GM12878 (cell line): ENCODE measurements at regions not wholly inside any gene's neighbourhood (a gene's known extent, or its start where the extent isn't known, plus 50 kb on each side); places are given as distances from the start of the nearest gene placed in this dataset.

ENCODE experiments used
- ATAC-seq: fragments of 200-7000 bp; cut with Tn5 transposase; 3 replicates; pipeline ENCODE4 v1.9.1; 2020; ENCODE audit warnings: mild to moderate bottlenecking, moderate library complexity
- BruUV-seq: library from RNA; stranded (reverse); fragments of 400-500 nt; replicated peaks from 2 replicates; lab custom pipeline; 2021; lab: Mats Ljungman, UMichigan
- CTCF ChIA-PET: fragments of 300-600 bp; sonication (Branson Sonifier 250); formaldehyde crosslinking; extraction: SDS; loops from one replicate; lab custom pipeline; 2021; ENCODE audit warnings: inconsistent platforms; lab: Yijun Ruan, JAX
- POLR2A ChIA-PET: fragments of 350-600 bp; formaldehyde crosslinking; extraction: SDS; loops from one replicate; lab custom pipeline; 2021; ENCODE audit warnings: inconsistent platforms; lab: Charles Lee
- RAD21 ChIA-PET: fragments of 300-600 bp; sonication (Branson Sonifier 250); formaldehyde crosslinking; loops from one replicate; lab custom pipeline; 2023; ENCODE audit warnings: antibody characterized with exemption; ENCODE audit not compliant: unreplicated experiment; lab: Charles Lee
- SMC1A ChIA-PET: fragments of 300-600 bp; sonication (Branson Sonifier 250); formaldehyde crosslinking; loops from one replicate; lab custom pipeline; 2023; ENCODE audit not compliant: unreplicated experiment, uncharacterized antibody; lab: Charles Lee
- DNase-seq: peaks from one replicate; pipeline ENCODE4 v3.0.0-alpha.2; 2011; ENCODE audit warnings: low read depth, low spot score
- FAIRE-seq: peaks from 3 replicates; lab custom pipeline; 2011; peaks lifted over from hg19 to GRCh38; lab: Jason Lieb, UNC
- H2AFZ ChIP-seq: 2 replicates; pipeline ENCODE4 v1.6.0; 2011; ENCODE audit warnings: low read depth, low read length, control low read depth; ENCODE audit not compliant: control insufficient read depth
- H3K27ac ChIP-seq: 2 replicates; pipeline ENCODE4 v1.5.1; 2011; ENCODE audit warnings: control low read depth; ENCODE audit not compliant: control insufficient read depth, insufficient read depth
- H3K27me3 ChIP-seq, 2 experiments: replicated peaks in 1 of 2; 2 replicates each; pipeline versions ENCODE4 v1.6.0 to v1.6.1; 2011; ENCODE audit warnings: low read length in 1 of 2; ENCODE audit not compliant: control insufficient read depth in 2 of 2, insufficient read depth in 2 of 2
- H3K36me3 ChIP-seq, 2 experiments: 2 replicates each; pipeline ENCODE4 v1.5.1; 2011; ENCODE audit warnings: low read length in 1 of 2; ENCODE audit not compliant: control insufficient read depth in 2 of 2, insufficient read depth in 2 of 2
- H3K4me1 ChIP-seq: 2 replicates; pipeline ENCODE4 v1.6.1; 2011; ENCODE audit warnings: mild to moderate bottlenecking, low read length, moderate library complexity, mixed read lengths; ENCODE audit not compliant: control insufficient read depth, insufficient read depth
- H3K4me2 ChIP-seq: 2 replicates; pipeline ENCODE4 v1.6.0; 2011; ENCODE audit warnings: control low read depth; ENCODE audit not compliant: control insufficient read depth, insufficient read depth
- H3K4me3 ChIP-seq: fragments of 200-600 bp; sonication (generic); 2 replicates; pipeline ENCODE4 v1.5.1; 2016
- H3K79me2 ChIP-seq: 2 replicates; pipeline ENCODE4 v1.6.0; 2011; ENCODE audit warnings: low read length; ENCODE audit not compliant: control insufficient read depth, insufficient read depth
- H3K9ac ChIP-seq: 2 replicates; pipeline ENCODE4 v1.8.0; 2011; ENCODE audit warnings: low read length, control low read depth, mixed read lengths; ENCODE audit not compliant: control insufficient read depth, insufficient read depth
- H3K9me3 ChIP-seq: replicated peaks from 3 replicates; pipeline ENCODE4 v1.5.1; 2011; ENCODE audit warnings: mild to moderate bottlenecking, low read length; ENCODE audit not compliant: control insufficient read depth, insufficient read depth
- H4K20me1 ChIP-seq: 2 replicates; pipeline ENCODE4 v1.6.0; 2011; ENCODE audit not compliant: control insufficient read depth, insufficient read depth
- BRCA1 ChIP-seq: IDR thresholded peaks from 2 replicates; pipeline ENCODE4 v1.6.1; 2011; ENCODE audit warnings: low read depth, low read length, improper control_type of control experiment
- CEBPB ChIP-seq, 2 experiments: fragments of 150-350 bp in 1 of 2; IDR thresholded peaks; 2 replicates each; pipeline ENCODE4 v1.6.1; 2012 to 2014; ENCODE audit warnings: low read depth in 2 of 2, low read length in 2 of 2, borderline replicate concordance in 1 of 2, inconsistent platforms in 1 of 2
- EGR1 ChIP-seq, 2 experiments: IDR thresholded peaks; 1 replicate in 1 of 2; 2 replicates in 1 of 2; pipeline ENCODE4 v1.6.1; 2011 to 2012; ENCODE audit warnings: low read depth in 2 of 2, low read length in 2 of 2, borderline replicate concordance in 1 of 2, mild to moderate bottlenecking in 1 of 2, moderate library complexity in 1 of 2
- MEF2A ChIP-seq: IDR thresholded peaks from 2 replicates; pipeline ENCODE4 v1.6.1; 2011; ENCODE audit warnings: low read depth, mild to moderate bottlenecking, low read length, moderate library complexity; ENCODE audit not compliant: insufficient read depth
- MTA2 ChIP-seq: fragments of 450-650 bp; IDR thresholded peaks from 2 replicates; pipeline ENCODE4 v1.6.1; 2016; ENCODE audit warnings: low read depth, mild to moderate bottlenecking, moderate library complexity
- POLR2AphosphoS2 ChIP-seq: IDR thresholded peaks from 2 replicates; pipeline ENCODE4 v1.6.1; 2011; ENCODE audit warnings: low read depth, mild to moderate bottlenecking, low read length, improper control_type of control experiment, moderate library complexity
- SMAD1 ChIP-seq: fragments of 450-650 bp; IDR thresholded peaks from 2 replicates; pipeline ENCODE4 v1.6.1; 2018; ENCODE audit warnings: mild to moderate bottlenecking, low read depth; ENCODE audit not compliant: partially characterized antibody
- STAT3 ChIP-seq: IDR thresholded peaks from 2 replicates; pipeline ENCODE4 v1.6.1; 2011; ENCODE audit warnings: low read depth, low read length, improper control_type of control experiment
- YY1 ChIP-seq: IDR thresholded peaks from 2 replicates; pipeline ENCODE4 v1.6.1; 2011; ENCODE audit warnings: low read depth, mild to moderate bottlenecking, low read length
- ZBTB40 ChIP-seq: fragments of 450-650 bp; IDR thresholded peaks from 2 replicates; pipeline ENCODE4 v1.6.1; 2016; ENCODE audit warnings: mild to moderate bottlenecking, moderate library complexity, borderline replicate concordance
- WGBS: methylation state at CpG from one replicate; pipeline ENCODE4 v1.1.6; 2016; ENCODE audit warnings: low lambda C conversion rate; ENCODE audit not compliant: insufficient replicate concordance, insufficient coverage; ENCODE audit errors: missing lambda C conversion rate; 5-methylcytosine and 5-hydroxymethylcytosine counted together
- in situ Hi-C: fragments of 300-500 bp; cut with MboI; formaldehyde crosslinking; loops from 9 replicates; pipeline ENCODE4 v1.14.3; 2018; ENCODE audit warnings: mixed read lengths
- intact Hi-C: fragments of 100-400 bp; cut with micrococcal nuclease; formaldehyde crosslinking; loops from one replicate; pipeline ENCODE4 v1.14.2; 2022; ENCODE audit not compliant: unreplicated experiment
- TF ChIP-seq, protein P1 (sequence below): fragments of 450-650 bp; formaldehyde crosslinking; IDR thresholded peaks from 2 replicates; pipeline ENCODE4 v1.5.0; 2022; ENCODE audit warnings: mild to moderate bottlenecking, missing genetic modification characterization

- no peaks in the 10 kb centered on the region for H3K4me1 ChIP-seq
- ATAC-seq: no peak
- POLR2A ChIA-PET: no interaction called here
- no peak overlapping the region for H3K27ac ChIP-seq
- DNase-seq: no peak
- no peaks in the 10 kb centered on the region for H3K27me3 ChIP-seq
- no peaks in the 10 kb centered on the region for H3K79me2 ChIP-seq
- no peaks in the 10 kb centered on the region for H4K20me1 ChIP-seq
- no peak overlapping the region for H3K4me3 ChIP-seq
- TF ChIP-seq POLR2AphosphoS2: no peak
- TF ChIP-seq, protein P1, sequence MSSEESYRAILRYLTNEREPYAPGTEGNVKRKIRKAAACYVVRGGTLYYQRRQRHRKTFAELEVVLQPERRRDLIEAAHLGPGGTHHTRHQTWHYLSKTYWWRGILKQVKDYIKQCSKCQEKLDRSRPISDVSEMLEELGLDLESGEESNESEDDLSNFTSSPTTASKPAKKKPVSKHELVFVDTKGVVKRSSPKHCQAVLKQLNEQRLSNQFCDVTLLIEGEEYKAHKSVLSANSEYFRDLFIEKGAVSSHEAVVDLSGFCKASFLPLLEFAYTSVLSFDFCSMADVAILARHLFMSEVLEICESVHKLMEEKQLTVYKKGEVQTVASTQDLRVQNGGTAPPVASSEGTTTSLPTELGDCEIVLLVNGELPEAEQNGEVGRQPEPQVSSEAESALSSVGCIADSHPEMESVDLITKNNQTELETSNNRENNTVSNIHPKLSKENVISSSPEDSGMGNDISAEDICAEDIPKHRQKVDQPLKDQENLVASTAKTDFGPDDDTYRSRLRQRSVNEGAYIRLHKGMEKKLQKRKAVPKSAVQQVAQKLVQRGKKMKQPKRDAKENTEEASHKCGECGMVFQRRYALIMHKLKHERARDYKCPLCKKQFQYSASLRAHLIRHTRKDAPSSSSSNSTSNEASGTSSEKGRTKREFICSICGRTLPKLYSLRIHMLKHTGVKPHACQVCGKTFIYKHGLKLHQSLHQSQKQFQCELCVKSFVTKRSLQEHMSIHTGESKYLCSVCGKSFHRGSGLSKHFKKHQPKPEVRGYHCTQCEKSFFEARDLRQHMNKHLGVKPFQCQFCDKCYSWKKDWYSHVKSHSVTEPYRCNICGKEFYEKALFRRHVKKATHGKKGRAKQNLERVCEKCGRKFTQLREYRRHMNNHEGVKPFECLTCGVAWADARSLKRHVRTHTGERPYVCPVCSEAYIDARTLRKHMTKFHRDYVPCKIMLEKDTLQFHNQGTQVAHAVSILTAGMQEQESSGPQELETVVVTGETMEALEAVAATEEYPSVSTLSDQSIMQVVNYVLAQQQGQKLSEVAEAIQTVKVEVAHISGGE: no peak
- TF ChIP-seq SMAD1: no peak
- no peak for TF ChIP-seq BRCA1
- no peak for TF ChIP-seq STAT3
- no peak for TF ChIP-seq CEBPB (IDR thresholded peaks at IDR 0.05; ENCODE audit: borderline replicate concordance in 1 of 2, low read depth in 2 of 2, low read length in 2 of 2)
- TF ChIP-seq YY1: no peak
- TF ChIP-seq ZBTB40: no peak
- no peak for TF ChIP-seq MEF2A
- TF ChIP-seq EGR1 (IDR thresholded peaks at IDR 0.05; ENCODE audit: borderline replicate concordance in 1 of 2, low read depth in 2 of 2, low read length in 2 of 2): no peak
- TF ChIP-seq MTA2: no peak
- H3K9me3 ChIP-seq: no peaks in the 10 kb centered on the region; the same call in 1 of the 3 replicates
- no peaks in the 10 kb centered on the region for H3K36me3 ChIP-seq
- RAD21 ChIA-PET: no interaction called here
- CTCF ChIA-PET: interaction anchor here (0.6 kb wide), 1 partner anchor 1163 kb away, joined by 3 read pairs; no protein-coding TSS in a partner anchor
- 98% methylated on average over 31 of the region's 47 CpGs for WGBS
- in situ Hi-C loops (no loop called here), intact Hi-C loops (no loop called here)
- H2AFZ ChIP-seq: no peak overlapping the region
- no peak overlapping the region for H3K9ac ChIP-seq
- SMC1A ChIA-PET: no interaction called here
- no TSS peak for BruUV-seq
- FAIRE-seq: no peak
- no peak overlapping the region for H3K4me2 ChIP-seq
Measured at GRCh38 chr5:89003563-89004036, 120.6 kb upstream of the MEF2C start.
